HepG2 (cell line): ENCODE measurements at regions not wholly inside any gene's neighbourhood (a gene's known extent, or its start where the extent isn't known, plus 50 kb on each side); places are given as distances from the start of the nearest gene placed in this dataset.

Experiments
- ATAC-seq: fragments of 200-7000 bp; cut with Tn5 transposase; 3 replicates; pipeline ENCODE4 v1.9.1; 2020; ENCODE audit warnings: mild to moderate bottlenecking, moderate library complexity
- BruUV-seq: library from RNA; stranded (reverse); fragments of 400-500 nt; replicated peaks from 2 replicates; lab custom pipeline; 2021; lab: Mats Ljungman, UMichigan
- CTCF ChIA-PET: fragments of 300-600 bp; formaldehyde crosslinking; extraction: SDS; loops from one replicate; lab custom pipeline; 2021; ENCODE audit warnings: low total read pairs, inconsistent platforms, low intra/inter-chr PET ratio; lab: Yijun Ruan, JAX
- POLR2A ChIA-PET: fragments of 350-600 bp; sonication (Branson Sonifier 250); formaldehyde crosslinking; loops from one replicate; lab custom pipeline; 2020; ENCODE audit warnings: antibody characterized with exemption, inconsistent platforms; lab: Yijun Ruan, JAX
- DNase-seq: peaks from one replicate; pipeline ENCODE4 v3.0.0-alpha.2; 2015; ENCODE audit warnings: low spot score
- FAIRE-seq: peaks from 3 replicates; lab custom pipeline; 2011; peaks lifted over from hg19 to GRCh38; lab: Jason Lieb, UNC
- H2AFZ ChIP-seq: one replicate; pipeline ENCODE4 v1.6.1; 2011; ENCODE audit warnings: low read length, inconsistent platforms
- H3K27ac ChIP-seq: fragments of 300-600 bp; 3 replicates; pipeline ENCODE4 v1.8.0; 2011; ENCODE audit warnings: mixed run types, mild to moderate bottlenecking, mixed read lengths, low read length, inconsistent platforms; ENCODE audit not compliant: insufficient read depth; ENCODE audit errors: extremely low read length
- H3K27me3 ChIP-seq, 2 experiments: fragments of 200-600 bp in 1 of 2; 2 replicates in 1 of 2; 3 replicates in 1 of 2; pipeline versions ENCODE4 v1.6.0 to v1.8.0; 2011; ENCODE audit warnings: low read length in 2 of 2, mild to moderate bottlenecking in 2 of 2, moderate library complexity in 2 of 2, inconsistent platforms in 1 of 2; ENCODE audit not compliant: insufficient read depth in 2 of 2, control insufficient read depth in 1 of 2
- H3K36me3 ChIP-seq, 2 experiments: fragments of 200-600 bp in 1 of 2; replicated peaks in 1 of 2; 2 replicates in 1 of 2; 3 replicates in 1 of 2; pipeline versions ENCODE4 v1.5.1 to v1.8.0; 2011; ENCODE audit warnings: low read length in 2 of 2, inconsistent platforms in 1 of 2; ENCODE audit not compliant: insufficient read depth in 2 of 2, control insufficient read depth in 1 of 2
- H3K4me1 ChIP-seq: 2 replicates; pipeline ENCODE4 v1.5.1; 2012; ENCODE audit warnings: low read length, inconsistent platforms; ENCODE audit not compliant: insufficient read depth
- H3K4me2 ChIP-seq: 2 replicates; pipeline ENCODE4 v1.6.0; 2011; ENCODE audit warnings: low read depth, low read length, inconsistent platforms
- H3K4me3 ChIP-seq, 3 experiments: fragments of 200-600 bp in 1 of 3; sonication (generic), shearing (Covaris generic) in 1 of 3; replicated peaks in 1 of 3; 2 replicates each; pipeline ENCODE4 v1.5.1; 2011 to 2016; ENCODE audit warnings: low read length in 3 of 3, inconsistent platforms in 2 of 3, low read depth in 2 of 3, mild to moderate bottlenecking in 2 of 3, control low read depth in 1 of 3, mixed read lengths in 1 of 3; ENCODE audit not compliant: insufficient read depth in 1 of 3
- H3K79me2 ChIP-seq: one replicate; pipeline ENCODE4 v1.6.1; 2011; ENCODE audit warnings: low read length, inconsistent platforms; ENCODE audit not compliant: insufficient read depth
- H3K9ac ChIP-seq: 2 replicates; pipeline ENCODE4 v1.6.0; 2011; ENCODE audit warnings: mild to moderate bottlenecking, low read depth, low read length, inconsistent platforms; ENCODE audit not compliant: insufficient read depth
- H3K9me3 ChIP-seq: 2 replicates; pipeline ENCODE4 v1.5.1; 2012; ENCODE audit warnings: mild to moderate bottlenecking, low read length
- H4K20me1 ChIP-seq: 2 replicates; pipeline ENCODE4 v1.6.0; 2011; ENCODE audit warnings: inconsistent platforms, mild to moderate bottlenecking, low read length, moderate library complexity; ENCODE audit not compliant: insufficient read depth
- ATF7-NPFF ChIP-seq: sonication (generic); formaldehyde crosslinking; IDR thresholded peaks from 2 replicates; pipeline ENCODE4 v1.8.1; 2023; ENCODE audit warnings: mild to moderate bottlenecking, low read depth, missing genetic modification reagents, moderate library complexity
- DPF2 ChIP-seq: sonication (generic); formaldehyde crosslinking; IDR thresholded peaks from 2 replicates; pipeline ENCODE4 v1.4.0; 2020; ENCODE audit warnings: mild to moderate bottlenecking, low read depth, missing genetic modification reagents, borderline replicate concordance
- HMGA1 ChIP-seq: sonication (generic); formaldehyde crosslinking; conservative IDR thresholded peaks from 2 replicates; pipeline ENCODE4 v1.4.0; 2020; ENCODE audit warnings: missing genetic modification reagents
- KLF11 ChIP-seq: IDR thresholded peaks from 2 replicates; pipeline ENCODE4 v1.6.1; 2016; ENCODE audit warnings: missing compliant biosample characterization
- LBX2 ChIP-seq: sonication (generic); formaldehyde crosslinking; IDR thresholded peaks from 2 replicates; pipeline ENCODE4 v1.5.0; 2020; ENCODE audit warnings: missing genetic modification reagents, mild to moderate bottlenecking, borderline replicate concordance
- NAIF1 ChIP-seq: sonication (generic); formaldehyde crosslinking; IDR thresholded peaks from 2 replicates; pipeline ENCODE4 v1.5.0; 2020; ENCODE audit warnings: mild to moderate bottlenecking, missing genetic modification reagents, borderline replicate concordance
- RARG ChIP-seq: sonication (generic); formaldehyde crosslinking; IDR thresholded peaks from 2 replicates; pipeline ENCODE4 v1.4.0; 2020; ENCODE audit warnings: low read depth, mild to moderate bottlenecking, missing genetic modification reagents
- ZNF225 ChIP-seq: sonication (generic); formaldehyde crosslinking; IDR thresholded peaks from 2 replicates; pipeline ENCODE4 v1.4.0; 2020; ENCODE audit warnings: mild to moderate bottlenecking, missing genetic modification reagents
- ZNF256 ChIP-seq: sonication (generic); formaldehyde crosslinking; conservative IDR thresholded peaks from 2 replicates; pipeline ENCODE4 v1.4.0; 2020; ENCODE audit warnings: missing genetic modification reagents
- ZNF609 ChIP-seq: sonication (generic); formaldehyde crosslinking; IDR thresholded peaks from 2 replicates; pipeline ENCODE4 v1.4.0; 2020; ENCODE audit warnings: mild to moderate bottlenecking, missing genetic modification reagents, borderline replicate concordance
- ZNF790 ChIP-seq: sonication (generic); formaldehyde crosslinking; IDR thresholded peaks from 2 replicates; pipeline ENCODE4 v1.8.0; 2022; ENCODE audit warnings: missing genetic modification reagents, mild to moderate bottlenecking, borderline replicate concordance
- ZUFSP ChIP-seq: sonication (generic); formaldehyde crosslinking; IDR thresholded peaks from 2 replicates; pipeline ENCODE4 v1.9.0; 2021; ENCODE audit warnings: missing genetic modification reagents, mild to moderate bottlenecking, borderline replicate concordance
- WGBS: methylation state at CpG from one replicate; pipeline ENCODE4 v1.1.6; 2017; ENCODE audit warnings: low lambda C conversion rate; 5-methylcytosine and 5-hydroxymethylcytosine counted together
- in situ Hi-C: cut with HindIII; loops from 2 replicates; pipeline ENCODE4 v1.10.0; 2017; ENCODE audit warnings: low pct_unique_long_range_greater_than_20kb; ENCODE audit not compliant: extremely low pct_ligation_motif_present
- intact Hi-C: fragments of 100-400 bp; cut with micrococcal nuclease; formaldehyde crosslinking; loops from one replicate; pipeline ENCODE4 v1.10.0; 2022; ENCODE audit not compliant: unreplicated experiment

GRCh38 chr20:24153101-24154040 lies 164.8 kb upstream of the GGTLC1 start:
- ATAC-seq (no peak), DNase-seq (no peak), FAIRE-seq (no peak)
- ChIA-PET POLR2A (no interaction called here), CTCF (no interaction called here)
- in situ Hi-C loops (loop anchor here (25.0 kb wide), 1 partner anchor 216 kb away; no protein-coding TSS in a partner anchor), intact Hi-C loops (no loop called here)
- H3K27me3 ChIP-seq = no peaks in the 10 kb centered on the region; a peak in 1 of 5 replicates
- H3K27ac ChIP-seq = no peak overlapping the region
- no peak overlapping the region for H3K9ac ChIP-seq
- BruUV-seq = no TSS peak
- no peak overlapping the region for H3K4me3 ChIP-seq
- H3K79me2 ChIP-seq = no peaks in the 10 kb centered on the region
- no peak overlapping the region for H3K4me2 ChIP-seq
- no peaks in the 10 kb centered on the region for H3K9me3 ChIP-seq
- WGBS = 28% methylated on average over 15 of the region's 15 CpGs
- H4K20me1 ChIP-seq = 0 out of 2 replicates have a peak, but pooled peaks cover 3% of the 10 kb centered on the region
- no peaks in the 10 kb centered on the region for H3K36me3 ChIP-seq
- H3K4me1 ChIP-seq = no peaks in the 10 kb centered on the region
- no peak overlapping the region for H2AFZ ChIP-seq
- TF ChIP-seq ZNF256 (CRISPR knock-in tag) (no peak), ZNF790 (CRISPR knock-in tag) (no peak), RARG (CRISPR knock-in tag) (no peak), ZUFSP (no peak), NAIF1 (CRISPR knock-in tag) (no peak), KLF11 (CRISPR knock-in tag) (no peak), ZNF609 (no peak), LBX2 (no peak), DPF2 (CRISPR knock-in tag) (no peak), HMGA1 (CRISPR knock-in tag) (no peak), ATF7-NPFF (CRISPR knock-in tag) (no peak), ZNF225 (CRISPR knock-in tag) (no peak)
